Thyroid gland (tissue), 4 donors: ENCODE measurements at regions not wholly inside any gene's neighbourhood (a gene's known extent, or its start where the extent isn't known, plus 50 kb on each side); places are given as distances from the start of the nearest gene placed in this dataset.

Experiments used
- CTCF ChIP-seq, 6 experiments: fragments of 200-600 bp in 3 of 6; fragments of 450-650 bp in 3 of 6; sonication (generic) in 3 of 6; IDR thresholded peaks; one replicate each; pipeline ENCODE4 v1.5.1; 2016 to 2019; ENCODE audit warnings: antibody characterized with exemption in 6 of 6, mild to moderate bottlenecking in 2 of 6, inconsistent platforms in 1 of 6, moderate library complexity in 1 of 6
- POLR2A ChIP-seq, 2 donors: fragments of 450-650 bp; IDR thresholded peaks; one replicate each; pipeline ENCODE4 v1.6.1; 2017; ENCODE audit warnings: antibody characterized with exemption in 2 of 2, mild to moderate bottlenecking in 2 of 2, moderate library complexity in 1 of 2

- TF ChIP-seq CTCF (IDR thresholded peaks at IDR 0.05), result no peak
- TF ChIP-seq POLR2A (IDR thresholded peaks at IDR 0.05), result no peak
These were observed 53.6 kb upstream of the ARHGEF7 start for GRCh38 chr13:111061358-111062045.
